Medulla oblongata (tissue), 1 donor: ENCODE measurements at regions not wholly inside any gene's neighbourhood (a gene's known extent, or its start where the extent isn't known, plus 50 kb on each side); places are given as distances from the start of the nearest gene placed in this dataset.
"Not testable (repeated sequence)": the region's sequence is repeated elsewhere in the genome, so short reads cannot be mapped to it uniquely, and the experiment has no call there.

ENCODE experiments used
- DNase-seq: peaks from one replicate; pipeline ENCODE4 v3.0.0-alpha.2; 2015; ENCODE audit errors: extremely low spot score

GRCh38 chr13:88717946-88718345 lies 1046.8 kb downstream of the SLITRK5 start:
- no peak for DNase-seq

- DNase-seq = no peak
These were observed 1047.6 kb downstream of the SLITRK5 start for GRCh38 chr13:88718781-88719180.

DNA sequence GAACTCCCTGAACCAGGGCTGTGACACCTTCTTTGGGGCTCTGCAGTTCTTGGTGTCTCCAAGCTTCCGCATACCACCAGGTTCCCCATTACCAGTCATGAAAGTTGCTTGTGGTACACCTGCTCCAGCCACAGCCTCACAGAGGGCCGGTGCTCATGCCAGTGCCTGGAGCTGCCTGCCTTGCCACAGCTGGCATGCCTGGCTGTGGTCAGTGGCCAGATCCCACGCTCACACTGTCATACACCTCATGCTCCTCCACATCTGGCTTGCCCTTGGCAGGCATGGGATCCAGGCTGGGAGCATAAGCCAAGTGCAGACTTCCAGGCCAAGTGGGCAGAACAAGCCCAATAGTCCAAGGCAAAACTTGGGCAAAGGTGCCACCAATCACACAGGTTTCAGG lies 1054.9 kb downstream of the SLITRK5 start:
- DNase-seq = no peak

DNA sequence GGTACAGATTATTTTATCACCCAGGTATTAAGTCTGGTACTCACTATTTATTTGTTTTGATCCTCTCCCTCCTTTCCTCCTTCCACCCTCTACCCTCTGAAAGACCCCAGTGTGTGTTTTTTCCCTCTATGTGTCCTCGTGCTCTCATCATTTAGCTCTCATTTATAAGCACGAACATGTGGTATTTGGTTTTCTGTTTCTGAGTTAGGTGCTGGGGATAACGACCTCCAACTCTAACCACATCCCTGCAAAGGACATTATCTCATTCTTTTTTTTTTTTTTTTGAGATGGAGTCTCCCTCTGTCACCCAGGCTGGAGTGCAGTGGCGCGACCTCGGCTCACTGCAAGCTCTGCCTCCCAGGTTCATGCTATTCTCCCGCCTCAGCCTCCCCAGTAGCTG lies 1056.1 kb downstream of the SLITRK5 start:
- DNase-seq = not testable (repeated sequence)

DNA sequence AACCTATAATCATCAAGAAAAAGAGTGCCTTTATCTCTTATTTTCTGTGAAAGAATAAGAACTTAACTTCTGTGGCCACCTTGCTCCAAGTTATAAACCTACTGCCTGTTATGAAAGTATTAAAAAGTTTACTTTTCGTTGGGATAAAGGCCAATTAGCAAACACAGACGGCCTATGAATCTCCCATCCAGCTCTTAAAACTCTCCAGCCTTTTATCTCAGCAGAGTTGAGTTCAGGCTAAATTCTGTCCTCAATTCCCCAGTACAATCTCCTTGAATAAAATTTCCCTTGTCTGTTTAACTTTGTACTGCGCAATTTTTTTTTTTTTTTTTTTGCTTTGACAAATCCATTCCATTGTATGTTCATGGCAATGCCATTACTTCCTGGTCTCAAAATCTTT lies 1058.4 kb downstream of the SLITRK5 start:
- no peak for DNase-seq

DNA sequence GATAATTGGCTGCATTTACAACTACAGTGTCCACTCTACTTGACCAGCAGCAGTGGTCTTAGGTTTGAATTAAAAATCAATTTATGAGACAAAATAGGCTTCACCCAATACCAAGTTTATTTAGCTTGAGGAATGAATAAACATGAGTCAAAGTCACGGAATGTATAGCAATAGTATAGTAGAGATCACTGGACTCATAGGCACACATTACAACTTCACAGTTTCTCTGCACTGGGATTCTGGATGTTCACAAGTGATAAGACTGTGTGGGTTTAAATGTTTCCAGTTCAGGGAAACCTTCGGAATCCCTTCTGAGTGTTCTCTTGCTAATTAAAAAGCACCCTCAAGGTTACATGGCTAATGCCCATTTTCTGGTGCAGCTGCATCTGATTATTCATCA lies 1064.9 kb downstream of the SLITRK5 start:
- DNase-seq = no peak

DNA sequence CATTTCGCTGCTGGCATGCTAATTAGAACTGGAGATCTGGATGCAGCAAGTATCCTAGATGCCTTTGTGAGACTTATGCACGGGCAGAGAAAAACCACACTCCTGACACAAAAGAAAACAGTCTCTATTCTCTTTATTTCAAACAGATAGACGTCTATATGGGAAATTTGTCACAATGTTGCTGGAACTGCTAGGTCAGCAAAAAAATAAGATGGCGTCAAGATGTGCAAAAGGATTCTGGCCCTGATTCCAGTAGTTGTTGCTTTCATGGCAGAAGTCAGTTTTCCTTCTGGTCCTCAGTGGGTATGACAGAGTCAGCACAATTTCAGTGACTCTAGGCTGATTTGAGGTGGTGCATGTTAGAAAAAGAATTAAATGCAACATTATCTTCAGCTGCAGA lies 1068.0 kb downstream of the SLITRK5 start:
- no peak for DNase-seq

DNA sequence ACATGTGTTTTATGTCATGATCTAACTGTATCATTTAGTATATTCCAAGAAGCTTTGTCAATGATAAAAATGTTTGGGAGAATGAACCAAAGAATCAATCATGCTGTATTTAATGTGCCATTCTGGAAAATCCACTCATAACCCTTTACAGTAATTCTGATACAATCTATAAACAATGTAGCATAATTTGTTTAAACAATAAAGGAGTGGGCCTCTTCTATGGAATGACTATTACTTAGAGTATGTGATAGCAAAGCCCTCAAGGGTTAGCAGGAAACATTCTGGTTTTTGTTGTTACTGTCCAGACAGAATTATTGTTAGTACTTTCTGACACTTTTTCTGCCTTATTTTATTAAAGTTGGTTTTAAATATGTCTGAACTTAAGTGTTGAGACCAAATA lies 1073.1 kb downstream of the SLITRK5 start:
- no peak for DNase-seq

- no peak for DNase-seq
These were observed 1073.8 kb downstream of the SLITRK5 start for GRCh38 chr13:88745011-88745410.

- no peak for DNase-seq
These were observed 1080.9 kb downstream of the SLITRK5 start for GRCh38 chr13:88752041-88752440.

- DNase-seq = no peak
These were observed 1083.0 kb downstream of the SLITRK5 start for GRCh38 chr13:88754141-88754540.

- no peak for DNase-seq
These were observed 1090.0 kb downstream of the SLITRK5 start for GRCh38 chr13:88761145-88761544.

DNA sequence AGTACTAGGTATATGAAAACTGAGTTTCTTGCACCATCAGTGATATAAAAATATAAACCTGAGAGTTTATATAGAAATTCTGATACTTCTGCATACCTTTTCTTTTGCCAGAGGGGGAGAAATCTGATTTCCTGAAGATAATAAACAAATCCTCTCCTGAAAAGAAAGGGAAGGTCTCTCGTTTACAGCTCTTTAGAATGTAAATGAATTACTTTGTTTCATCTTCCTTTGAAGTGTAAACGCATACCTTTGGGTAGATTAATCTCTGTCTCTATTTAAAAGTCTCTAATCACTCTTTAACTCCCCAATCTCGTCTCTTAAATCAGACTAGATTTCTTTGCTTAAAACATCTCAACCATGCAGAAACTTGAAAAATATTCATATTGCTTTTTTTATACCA lies 1092.9 kb downstream of the SLITRK5 start:
- DNase-seq = no peak

GRCh38 chr13:88800505-88800904 lies 1129.3 kb downstream of the SLITRK5 start:
- DNase-seq = no peak

GRCh38 chr13:88801361-88801760 lies 1130.2 kb downstream of the SLITRK5 start:
- DNase-seq = no peak

- no peak for DNase-seq
These were observed 1131.7 kb downstream of the SLITRK5 start for GRCh38 chr13:88802886-88803285.

DNA sequence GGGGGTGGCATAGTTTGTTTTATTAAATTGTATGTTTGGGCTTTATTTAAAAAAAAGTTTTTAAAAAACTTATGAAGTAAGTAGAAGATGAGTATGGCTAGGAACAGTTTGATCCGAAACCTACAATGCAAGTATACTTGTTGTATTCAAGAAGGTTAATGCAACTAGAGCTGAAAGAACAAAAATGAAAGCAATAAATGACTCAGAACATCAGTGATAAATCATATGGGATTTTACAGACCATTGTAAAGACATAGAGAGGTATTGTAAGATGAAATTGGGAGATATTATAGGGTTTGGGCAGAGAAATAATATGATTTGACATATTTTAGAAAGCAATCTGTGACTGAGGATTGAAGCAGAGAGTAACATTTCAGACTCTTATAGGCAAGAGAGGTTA lies 1135.3 kb downstream of the SLITRK5 start:
- DNase-seq = no peak

DNA sequence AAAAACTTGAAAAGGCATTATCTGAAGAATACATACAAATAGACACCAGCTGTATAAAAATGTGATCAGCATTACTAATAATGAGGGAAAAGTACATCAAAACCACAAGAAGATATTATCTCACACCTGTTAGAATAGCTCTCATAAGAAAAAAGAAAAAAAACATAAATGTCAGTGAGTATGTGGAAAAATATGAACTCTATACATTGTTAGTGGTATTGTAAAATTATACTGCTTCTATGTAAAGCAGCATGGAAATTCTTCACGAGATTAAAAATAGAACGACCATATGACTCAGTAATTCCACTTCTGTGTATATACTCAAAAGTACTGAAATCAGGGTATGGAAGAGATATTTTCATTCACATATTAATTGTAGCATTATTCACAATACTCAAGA lies 1146.4 kb downstream of the SLITRK5 start:
- no peak for DNase-seq

- DNase-seq = no peak
These were observed 1151.9 kb downstream of the SLITRK5 start for GRCh38 chr13:88823114-88823513.

GRCh38 chr13:88824218-88824617 lies 1153.0 kb downstream of the SLITRK5 start:
- no peak for DNase-seq

DNA sequence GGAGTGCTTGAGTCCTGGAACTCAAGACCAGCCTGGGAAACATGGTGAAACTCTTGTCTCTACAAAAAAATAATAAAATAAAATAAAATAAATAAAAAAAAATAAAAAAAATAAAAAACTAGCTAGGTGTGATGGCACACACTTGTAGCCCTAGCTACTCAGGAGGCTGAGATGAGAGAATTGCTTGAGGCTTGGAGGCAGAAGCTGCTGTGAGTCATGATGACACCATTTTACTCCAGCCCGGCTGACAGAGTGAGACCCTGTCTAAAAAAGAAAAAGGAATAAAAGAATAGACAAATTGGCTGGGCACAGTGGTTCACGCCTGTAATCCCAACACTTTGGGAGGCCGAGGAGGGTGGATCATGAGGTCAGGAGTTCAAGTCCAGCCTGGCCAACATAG lies 1168.9 kb downstream of the SLITRK5 start:
- no peak for DNase-seq

GRCh38 chr13:88852293-88852692 lies 1181.1 kb downstream of the SLITRK5 start:
- DNase-seq = not testable (repeated sequence)

DNA sequence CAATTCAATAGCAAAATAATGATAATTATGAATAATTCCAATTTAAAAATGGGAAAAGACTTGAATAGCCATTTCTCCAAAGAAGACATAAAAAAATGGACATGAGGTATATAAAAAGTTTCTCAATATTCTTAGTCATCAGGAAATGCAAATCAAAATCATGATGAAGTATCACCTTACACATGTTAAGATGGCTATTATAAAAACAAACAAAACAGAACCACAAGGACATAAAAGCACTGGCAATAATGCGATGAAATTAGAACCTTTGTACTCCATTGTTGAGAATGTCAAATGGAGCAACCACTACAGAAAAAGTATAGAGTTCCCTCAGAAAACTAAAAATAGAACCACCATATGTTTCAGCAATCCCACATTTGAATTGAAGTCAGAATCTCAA lies 1186.1 kb downstream of the SLITRK5 start:
- no peak for DNase-seq

GRCh38 chr13:88862095-88862620 lies 1191.0 kb downstream of the SLITRK5 start:
- DNase-seq = no peak

- DNase-seq = no peak
These were observed 1191.9 kb downstream of the SLITRK5 start for GRCh38 chr13:88863116-88863515.
